ENCODE measurements at regions not wholly inside any gene's neighbourhood (a gene's known extent, or its start where the extent isn't known, plus 50 kb on each side); places are given as distances from the start of the nearest gene placed in this dataset.
"Not testable (repeated sequence)": the region's sequence is repeated elsewhere in the genome, so short reads cannot be mapped to it uniquely, and the experiment has no call there.

GRCh38 chr9:25119041-25119440, 559.2 kb downstream of the TUSC1 start:
- ATAC-seq, result no peak
- Histone ChIP-seq H3K36me3 (no peaks in the 10 kb centered on the region), H3K27me3 (no peaks in the 10 kb centered on the region), H3K27ac (no peak overlapping the region), H3K9me3 (no peaks in the 10 kb centered on the region), H3K4me1 (no peaks in the 10 kb centered on the region), H3K4me3 (no peak overlapping the region)
- DNase-seq, result no peak
- intact Hi-C loops (cut with DNase I), result no loop called here
- TF ChIP-seq, protein P1, sequence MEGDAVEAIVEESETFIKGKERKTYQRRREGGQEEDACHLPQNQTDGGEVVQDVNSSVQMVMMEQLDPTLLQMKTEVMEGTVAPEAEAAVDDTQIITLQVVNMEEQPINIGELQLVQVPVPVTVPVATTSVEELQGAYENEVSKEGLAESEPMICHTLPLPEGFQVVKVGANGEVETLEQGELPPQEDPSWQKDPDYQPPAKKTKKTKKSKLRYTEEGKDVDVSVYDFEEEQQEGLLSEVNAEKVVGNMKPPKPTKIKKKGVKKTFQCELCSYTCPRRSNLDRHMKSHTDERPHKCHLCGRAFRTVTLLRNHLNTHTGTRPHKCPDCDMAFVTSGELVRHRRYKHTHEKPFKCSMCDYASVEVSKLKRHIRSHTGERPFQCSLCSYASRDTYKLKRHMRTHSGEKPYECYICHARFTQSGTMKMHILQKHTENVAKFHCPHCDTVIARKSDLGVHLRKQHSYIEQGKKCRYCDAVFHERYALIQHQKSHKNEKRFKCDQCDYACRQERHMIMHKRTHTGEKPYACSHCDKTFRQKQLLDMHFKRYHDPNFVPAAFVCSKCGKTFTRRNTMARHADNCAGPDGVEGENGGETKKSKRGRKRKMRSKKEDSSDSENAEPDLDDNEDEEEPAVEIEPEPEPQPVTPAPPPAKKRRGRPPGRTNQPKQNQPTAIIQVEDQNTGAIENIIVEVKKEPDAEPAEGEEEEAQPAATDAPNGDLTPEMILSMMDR (IDR thresholded peaks at IDR 0.05), result no peak

- TF ChIP-seq, protein P1 (IDR thresholded peaks at IDR 0.05), result no peak
- ATAC-seq, result no peak
Observed at GRCh38 chr9:25117791-25118190, 560.5 kb downstream of the TUSC1 start.

GRCh38 chr9:25102204-25102603, 556.5 kb upstream of the IZUMO3 start:
- ATAC-seq; H3K4me1 ChIP-seq; intact Hi-C loops (cut with DNase I); H3K4me3 ChIP-seq; H3K27me3 ChIP-seq; H3K36me3 ChIP-seq; DNase-seq; H3K27ac ChIP-seq; H3K9me3 ChIP-seq: not testable (repeated sequence)

More at GRCh38 chr9:25117791-25118190, 560.5 kb downstream of the TUSC1 start:
- intact Hi-C loops (cut with DNase I), result no loop called here
- no peak overlapping the region for H3K4me3 ChIP-seq
- DNase-seq, result no peak
- H3K36me3 ChIP-seq, result no peaks in the 10 kb centered on the region
- H3K27me3 ChIP-seq, result no peaks in the 10 kb centered on the region
- H3K9me3 ChIP-seq, result no peaks in the 10 kb centered on the region
- H3K4me1 ChIP-seq, result no peaks in the 10 kb centered on the region
- H3K27ac ChIP-seq, result no peak overlapping the region

- intact Hi-C loops (cut with DNase I), result no loop called here
- no peaks in the 10 kb centered on the region for H3K27me3 ChIP-seq
- TF ChIP-seq, protein P1 (IDR thresholded peaks at IDR 0.05), result no peak
- H3K9me3 ChIP-seq, result no peaks in the 10 kb centered on the region
- H3K4me1 ChIP-seq, result no peaks in the 10 kb centered on the region
- H3K36me3 ChIP-seq, result no peaks in the 10 kb centered on the region
- H3K27ac ChIP-seq, result no peak overlapping the region
- no peak for DNase-seq
- H3K4me3 ChIP-seq, result no peak overlapping the region
- ATAC-seq, result no peak
Observed at GRCh38 chr9:25094518-25094917, 548.8 kb upstream of the IZUMO3 start.

- ATAC-seq (no peak), DNase-seq (no peak)
- no peak overlapping the region for H3K27ac ChIP-seq
- intact Hi-C loops (cut with DNase I), result no loop called here
- TF ChIP-seq, protein P1 (IDR thresholded peaks at IDR 0.05), result no peak
- H3K4me1 ChIP-seq, result no peaks in the 10 kb centered on the region
- H3K27me3 ChIP-seq, result no peaks in the 10 kb centered on the region
- no peaks in the 10 kb centered on the region for H3K36me3 ChIP-seq
- H3K4me3 ChIP-seq, result no peak overlapping the region
- H3K9me3 ChIP-seq, result no peaks in the 10 kb centered on the region
Observed at GRCh38 chr9:25078202-25078601, 532.5 kb upstream of the IZUMO3 start.

- H3K4me1 ChIP-seq, result no peaks in the 10 kb centered on the region
- intact Hi-C loops (cut with DNase I), result no loop called here
- DNase-seq (no peak), ATAC-seq (no peak)
- H3K4me3 ChIP-seq, result no peak overlapping the region
- no peaks in the 10 kb centered on the region for H3K27me3 ChIP-seq
- H3K9me3 ChIP-seq, result no peaks in the 10 kb centered on the region
- TF ChIP-seq, protein P1 (IDR thresholded peaks at IDR 0.05), result no peak
- no peak overlapping the region for H3K27ac ChIP-seq
- H3K36me3 ChIP-seq, result no peaks in the 10 kb centered on the region
Observed at GRCh38 chr9:25048098-25048724, 502.5 kb upstream of the IZUMO3 start.

DNA sequence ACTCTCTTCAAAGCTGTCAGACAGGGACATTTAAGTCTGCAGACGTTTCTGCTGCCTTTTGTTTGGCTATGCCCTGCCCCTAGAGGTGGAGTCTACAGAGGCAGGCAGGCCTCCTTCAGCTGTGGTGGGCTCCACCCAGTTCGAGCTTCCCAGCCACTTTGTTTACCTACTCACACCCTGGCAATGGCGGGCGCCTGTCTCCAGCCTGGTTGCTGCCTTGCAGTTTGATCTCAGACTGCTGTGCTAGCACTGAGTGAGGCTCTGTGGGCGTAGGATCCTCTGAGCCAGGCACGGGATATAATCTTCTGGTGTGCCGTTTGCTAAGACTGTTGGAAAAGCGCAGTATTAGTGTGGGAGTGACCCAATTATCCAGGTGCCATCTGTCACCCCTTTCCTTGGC, 499.8 kb upstream of the IZUMO3 start:
- DNase-seq; H3K27ac ChIP-seq; H3K36me3 ChIP-seq; H3K9me3 ChIP-seq; H3K4me3 ChIP-seq; ATAC-seq; H3K27me3 ChIP-seq; H3K4me1 ChIP-seq; intact Hi-C loops (cut with DNase I): not testable (repeated sequence)

All from upper lobe of right lung (tissue), 1 donor.